Subcutaneous abdominal adipose tissue (tissue), 5 donors: ENCODE measurements at regions not wholly inside any gene's neighbourhood (a gene's known extent, or its start where the extent isn't known, plus 50 kb on each side); places are given as distances from the start of the nearest gene placed in this dataset.

ENCODE experiments used
- H3K27ac ChIP-seq: one replicate; pipeline ENCODE4 v1.7.0; 2013; ENCODE audit warnings: low read depth, mild to moderate bottlenecking, inconsistent platforms, low read length, moderate library complexity
- H3K27me3 ChIP-seq, 5 donors: one replicate each; pipeline ENCODE4 v1.7.0; 2013; ENCODE audit warnings: low read length in 5 of 5, inconsistent platforms in 1 of 5; ENCODE audit not compliant: control insufficient read depth in 5 of 5, insufficient read depth in 4 of 5
- H3K36me3 ChIP-seq, 5 donors: one replicate each; pipeline ENCODE4 v1.7.0; 2013; ENCODE audit warnings: low read length in 5 of 5; ENCODE audit not compliant: control insufficient read depth in 5 of 5, insufficient read depth in 5 of 5
- H3K4me1 ChIP-seq, 5 donors: one replicate each; pipeline ENCODE4 v1.7.0; 2013; ENCODE audit warnings: low read length in 5 of 5, mild to moderate bottlenecking in 3 of 5, moderate library complexity in 1 of 5; ENCODE audit not compliant: control insufficient read depth in 5 of 5, insufficient read depth in 5 of 5
- H3K4me3 ChIP-seq, 5 donors: one replicate each; pipeline ENCODE4 v1.7.0; 2013; ENCODE audit warnings: low read length in 5 of 5, low read depth in 1 of 5
- H3K9ac ChIP-seq, 5 donors: one replicate each; pipeline ENCODE4 v1.7.0; 2013; ENCODE audit warnings: low read length in 5 of 5, mild to moderate bottlenecking in 4 of 5, moderate library complexity in 3 of 5
- H3K9me3 ChIP-seq, 5 donors: one replicate each; pipeline ENCODE4 v1.7.0; 2013; ENCODE audit warnings: low read length in 5 of 5; ENCODE audit not compliant: control insufficient read depth in 5 of 5
- donor health status: healthy.
- donor health status: healthy.
- donor health status: healthy.
- donor health status: healthy.
- donor health status: healthy.

- Histone ChIP-seq H3K9me3 (no peaks in the 10 kb centered on the region), H3K4me1 (no peaks in the 10 kb centered on the region), H3K4me3 (no peak overlapping the region), H3K9ac (no peak overlapping the region), H3K36me3 (no peaks in the 10 kb centered on the region), H3K27me3 (no peaks in the 10 kb centered on the region), H3K27ac (no peak overlapping the region)
These were observed 269.7 kb upstream of the MAF start for GRCh38 chr16:79870016-79870886.

- Histone ChIP-seq H3K4me1 (no peaks in the 10 kb centered on the region), H3K36me3 (no peaks in the 10 kb centered on the region), H3K27ac (no peak overlapping the region), H3K4me3 (no peak overlapping the region), H3K9me3 (no peaks in the 10 kb centered on the region), H3K27me3 (no peaks in the 10 kb centered on the region), H3K9ac (no peak overlapping the region)
These were observed 268.9 kb upstream of the MAF start for GRCh38 chr16:79869304-79870015.

- H3K9me3 ChIP-seq: no peaks in the 10 kb centered on the region
- H3K9ac ChIP-seq: no peak overlapping the region
- H3K4me1 ChIP-seq: no peaks in the 10 kb centered on the region
- no peaks in the 10 kb centered on the region for H3K27me3 ChIP-seq
- no peak overlapping the region for H3K4me3 ChIP-seq
- no peaks in the 10 kb centered on the region for H3K36me3 ChIP-seq
- no peak overlapping the region for H3K27ac ChIP-seq
These were observed 268.3 kb upstream of the MAF start for GRCh38 chr16:79868841-79869240.

- H3K27ac ChIP-seq: no peak overlapping the region
- H3K36me3 ChIP-seq: no peaks in the 10 kb centered on the region
- H3K9ac ChIP-seq: no peak overlapping the region
- no peaks in the 10 kb centered on the region for H3K27me3 ChIP-seq
- H3K9me3 ChIP-seq: no peaks in the 10 kb centered on the region
- no peak overlapping the region for H3K4me3 ChIP-seq
- no peaks in the 10 kb centered on the region for H3K4me1 ChIP-seq
These were observed 267.0 kb upstream of the MAF start for GRCh38 chr16:79867425-79867997.

GRCh38 chr16:79865918-79866317, 265.4 kb upstream of the MAF start:
- Histone ChIP-seq H3K27me3 (no peaks in the 10 kb centered on the region), H3K27ac (no peak overlapping the region), H3K4me3 (no peak overlapping the region), H3K36me3 (no peaks in the 10 kb centered on the region), H3K4me1 (no peaks in the 10 kb centered on the region), H3K9me3 (no peaks in the 10 kb centered on the region), H3K9ac (no peak overlapping the region)

GRCh38 chr16:79864781-79865391, 264.3 kb upstream of the MAF start:
- Histone ChIP-seq H3K27ac (no peak overlapping the region), H3K9me3 (no peaks in the 10 kb centered on the region), H3K9ac (no peak overlapping the region), H3K27me3 (no peaks in the 10 kb centered on the region), H3K36me3 (no peaks in the 10 kb centered on the region), H3K4me3 (no peak overlapping the region), H3K4me1 (no peaks in the 10 kb centered on the region)

GRCh38 chr16:79864032-79864780, 263.7 kb upstream of the MAF start:
- Histone ChIP-seq H3K27me3 (no peaks in the 10 kb centered on the region), H3K4me1 (no peaks in the 10 kb centered on the region), H3K9me3 (no peaks in the 10 kb centered on the region), H3K4me3 (no peak overlapping the region), H3K27ac (no peak overlapping the region), H3K9ac (no peak overlapping the region), H3K36me3 (no peaks in the 10 kb centered on the region)

- no peaks in the 10 kb centered on the region for H3K36me3 ChIP-seq
- no peaks in the 10 kb centered on the region for H3K9me3 ChIP-seq
- H3K4me3 ChIP-seq: no peak overlapping the region
- no peaks in the 10 kb centered on the region for H3K27me3 ChIP-seq
- no peaks in the 10 kb centered on the region for H3K4me1 ChIP-seq
- H3K9ac ChIP-seq: no peak overlapping the region
- H3K27ac ChIP-seq: no peak overlapping the region
These were observed 262.8 kb upstream of the MAF start for GRCh38 chr16:79863128-79864031.

- no peak overlapping the region for H3K9ac ChIP-seq
- H3K36me3 ChIP-seq: no peaks in the 10 kb centered on the region
- no peaks in the 10 kb centered on the region for H3K4me1 ChIP-seq
- H3K27ac ChIP-seq: no peak overlapping the region
- no peaks in the 10 kb centered on the region for H3K27me3 ChIP-seq
- no peaks in the 10 kb centered on the region for H3K9me3 ChIP-seq
- no peak overlapping the region for H3K4me3 ChIP-seq
These were observed 262.1 kb upstream of the MAF start for GRCh38 chr16:79862601-79863000.
